H9 (cell line): ENCODE measurements at regions not wholly inside any gene's neighbourhood (a gene's known extent, or its start where the extent isn't known, plus 50 kb on each side); places are given as distances from the start of the nearest gene placed in this dataset.

ENCODE experiments used
- DNase-seq: peaks from one replicate; pipeline ENCODE4 v3.0.0-alpha.2; 2017
- H2AFZ ChIP-seq: one replicate; pipeline ENCODE4 v1.6.1; 2013; ENCODE audit warnings: mild to moderate bottlenecking, low read length, control low read depth, moderate library complexity
- H2AK5ac ChIP-seq: 2 replicates; pipeline ENCODE4 v1.6.1; 2013; ENCODE audit warnings: low read length, control low read depth, mixed read lengths; ENCODE audit not compliant: insufficient read length
- H2BK120ac ChIP-seq: one replicate; pipeline ENCODE4 v1.6.1; 2013; ENCODE audit warnings: low read depth, mild to moderate bottlenecking, low read length, control low read depth, inconsistent platforms; ENCODE audit not compliant: poor library complexity, severe bottlenecking
- H2BK12ac ChIP-seq: 2 replicates; pipeline ENCODE4 v1.6.1; 2013; ENCODE audit warnings: low read length, control low read depth, mixed read lengths, low read depth; ENCODE audit not compliant: insufficient read length
- H2BK15ac ChIP-seq: 2 replicates; pipeline ENCODE4 v1.6.1; 2013; ENCODE audit warnings: low read depth, low read length, control low read depth
- H2BK20ac ChIP-seq: one replicate; pipeline ENCODE4 v1.6.1; 2013; ENCODE audit warnings: low read depth, mild to moderate bottlenecking, low read length, control low read depth, inconsistent platforms; ENCODE audit not compliant: poor library complexity, severe bottlenecking
- H2BK5ac ChIP-seq: 2 replicates; pipeline ENCODE4 v1.6.1; 2013; ENCODE audit warnings: low read length, control low read depth, mixed read lengths; ENCODE audit not compliant: insufficient read length
- H3K14ac ChIP-seq: 2 replicates; pipeline ENCODE4 v1.6.1; 2013; ENCODE audit warnings: low read length, control low read depth; ENCODE audit not compliant: insufficient read depth
- H3K18ac ChIP-seq: 2 replicates; pipeline ENCODE4 v1.6.1; 2013; ENCODE audit warnings: low read depth, mild to moderate bottlenecking, mixed read lengths, low read length, control low read depth; ENCODE audit not compliant: insufficient read length
- H3K23ac ChIP-seq: 2 replicates; pipeline ENCODE4 v1.6.1; 2013; ENCODE audit warnings: low read length, control low read depth, mixed read lengths, low read depth; ENCODE audit not compliant: insufficient read length
- H3K23me2 ChIP-seq: 2 replicates; pipeline ENCODE4 v1.6.1; 2013; ENCODE audit warnings: low read depth, mild to moderate bottlenecking, mixed read lengths, low read length, control low read depth; ENCODE audit not compliant: insufficient read length, poor library complexity, severe bottlenecking
- H3K27ac ChIP-seq: 2 replicates; pipeline ENCODE4 v1.5.1; 2013; ENCODE audit warnings: low read length, control low read depth, mixed read lengths, low read depth; ENCODE audit not compliant: insufficient read length
- H3K27me3 ChIP-seq: 2 replicates; pipeline ENCODE4 v1.6.1; 2013; ENCODE audit warnings: low read length, control low read depth, inconsistent platforms; ENCODE audit not compliant: insufficient read depth
- H3K4ac ChIP-seq: 2 replicates; pipeline ENCODE4 v1.6.1; 2013; ENCODE audit warnings: low read depth, mild to moderate bottlenecking, control low read depth, inconsistent platforms, low read length, moderate library complexity
- H3K4me1 ChIP-seq: 2 replicates; pipeline ENCODE4 v1.6.1; 2013; ENCODE audit warnings: low read length, control low read depth, inconsistent platforms; ENCODE audit not compliant: insufficient read depth
- H3K4me2 ChIP-seq: 2 replicates; pipeline ENCODE4 v1.6.1; 2013; ENCODE audit warnings: low read length, control low read depth, mixed read lengths; ENCODE audit not compliant: insufficient read length, insufficient read depth
- H3K56ac ChIP-seq: 2 replicates; pipeline ENCODE4 v1.6.1; 2013; ENCODE audit warnings: low read depth, mild to moderate bottlenecking, mixed read lengths, low read length, control low read depth; ENCODE audit not compliant: insufficient read length
- H3K79me1 ChIP-seq: 2 replicates; pipeline ENCODE4 v1.6.1; 2013; ENCODE audit warnings: low read depth, mild to moderate bottlenecking, moderate library complexity, low read length, control low read depth, inconsistent platforms; ENCODE audit not compliant: insufficient read depth, poor library complexity, severe bottlenecking
- H3K79me2 ChIP-seq: 2 replicates; pipeline ENCODE4 v1.6.1; 2013; ENCODE audit warnings: low read length, control low read depth, inconsistent platforms; ENCODE audit not compliant: insufficient read depth
- H3K9ac ChIP-seq: 2 replicates; pipeline ENCODE4 v1.6.1; 2013; ENCODE audit warnings: low read length, control low read depth, mixed read lengths; ENCODE audit not compliant: insufficient read length; ENCODE audit errors: extremely low read depth
- H3K9me3 ChIP-seq: one replicate; pipeline ENCODE4 v1.6.1; 2013; ENCODE audit warnings: low read depth, low read length, inconsistent platforms; ENCODE audit not compliant: control insufficient read depth
- H3T11ph ChIP-seq: one replicate; pipeline ENCODE4 v1.6.1; 2013; ENCODE audit warnings: mild to moderate bottlenecking, low read length, control low read depth, inconsistent platforms
- H4K20me1 ChIP-seq: one replicate; pipeline ENCODE4 v1.6.1; 2013; ENCODE audit not compliant: control insufficient read depth, insufficient read length, insufficient read depth
- H4K5ac ChIP-seq: 2 replicates; pipeline ENCODE4 v1.6.1; 2013; ENCODE audit warnings: low read depth, mild to moderate bottlenecking, mixed read lengths, low read length, control low read depth; ENCODE audit not compliant: insufficient read length
- H4K8ac ChIP-seq: replicated peaks from 2 replicates; pipeline ENCODE4 v1.6.1; 2013; ENCODE audit warnings: low read length, control low read depth, mixed read lengths, low read depth; ENCODE audit not compliant: insufficient read length
- H4K91ac ChIP-seq: 2 replicates; pipeline ENCODE4 v1.6.1; 2013; ENCODE audit warnings: low read depth, mild to moderate bottlenecking, moderate library complexity, mixed read lengths, low read length, control low read depth; ENCODE audit not compliant: insufficient read length
- H3K27ac Mint-ChIP-seq, 3 experiments: 2 replicates in 2 of 3; 3 replicates in 1 of 3; pipeline ENCODE4 v1.8.0; 2020 to 2021; ENCODE audit warnings: mixed read lengths in 3 of 3, mild to moderate bottlenecking in 1 of 3, moderate library complexity in 1 of 3
- H3K27me3 Mint-ChIP-seq: 2 replicates; pipeline ENCODE4 v1.8.0; 2021; ENCODE audit warnings: low read depth, mild to moderate bottlenecking, moderate library complexity, mixed read lengths
- H3K36me3 Mint-ChIP-seq, 3 experiments: 2 replicates in 2 of 3; 3 replicates in 1 of 3; pipeline ENCODE4 v1.8.0; 2020 to 2021; ENCODE audit warnings: low read depth in 3 of 3, mixed read lengths in 3 of 3; ENCODE audit not compliant: insufficient read depth in 1 of 3
- H3K4me1 Mint-ChIP-seq, 2 experiments: 2 replicates each; pipeline ENCODE4 v1.8.0; 2020; ENCODE audit warnings: mixed read lengths in 2 of 2
- H3K4me3 Mint-ChIP-seq, 2 experiments: 2 replicates in 1 of 2; 3 replicates in 1 of 2; pipeline ENCODE4 v1.8.0; 2020 to 2021; ENCODE audit warnings: mild to moderate bottlenecking in 2 of 2, mixed read lengths in 2 of 2, moderate library complexity in 1 of 2
- H3K9me3 Mint-ChIP-seq, 2 experiments: 2 replicates in 1 of 2; 3 replicates in 1 of 2; pipeline ENCODE4 v1.8.0; 2020; ENCODE audit warnings: mild to moderate bottlenecking in 2 of 2, mixed read lengths in 2 of 2, moderate library complexity in 1 of 2
- WGBS: extraction: QIAGEN DNeasy Blood & Tissue Kit; methylation state at CpG from one replicate; pipeline ENCODE4 v1.1.7; 2013; ENCODE audit warnings: missing lambda C conversion rate, low lambda C conversion rate, mixed read lengths; ENCODE audit not compliant: insufficient read length; ENCODE audit errors: extremely low coverage; 5-methylcytosine and 5-hydroxymethylcytosine counted together
- TF ChIP-seq, protein P1 (sequence below): fragments of 200-600 bp; sonication (generic); conservative IDR thresholded peaks from 3 replicates; pipeline ENCODE4 v1.8.0; 2021; ENCODE audit warnings: antibody characterized with exemption, mild to moderate bottlenecking

DNA sequence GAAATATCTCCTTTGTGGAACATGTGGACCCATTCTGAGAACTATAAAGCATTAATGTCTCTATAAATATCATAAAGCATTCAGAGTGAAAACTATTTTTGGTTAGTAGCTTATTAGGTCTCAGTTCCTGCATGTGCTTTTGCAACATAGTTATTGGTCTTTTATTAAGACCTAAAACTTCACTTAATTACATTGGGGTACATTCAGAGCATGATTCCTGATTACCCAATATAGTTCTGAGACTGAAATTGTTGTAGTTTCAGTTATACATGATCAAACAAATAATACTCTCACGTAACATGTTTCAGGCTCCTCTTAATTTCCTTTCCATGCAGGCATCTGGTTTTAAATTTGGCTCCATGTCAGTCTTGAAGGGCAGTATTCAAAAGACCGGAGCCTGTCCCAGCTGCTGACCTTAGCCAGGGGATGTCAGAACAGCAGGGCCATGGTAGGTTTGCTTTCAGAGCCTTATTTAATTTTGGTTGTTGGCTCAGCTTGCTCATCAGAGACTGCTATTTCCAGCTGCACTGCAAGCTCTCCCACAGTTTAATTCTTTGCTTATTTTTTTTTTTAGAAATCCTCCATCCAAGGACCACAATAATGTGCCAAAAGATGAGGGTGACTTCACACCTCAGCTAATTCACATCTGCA is 447.8 kb upstream of the FZD8 start:
- no peak overlapping the region for H4K5ac ChIP-seq

More for the DNA sequence above, 447.8 kb upstream of the FZD8 start:
- no peak overlapping the region for H3K4me2 ChIP-seq
- H3K9ac ChIP-seq = no peak overlapping the region
- no peaks in the 10 kb centered on the region for H3K4me1 ChIP-seq
- no peak overlapping the region for H4K91ac ChIP-seq
- H2BK12ac ChIP-seq = no peak overlapping the region
- no peak overlapping the region for H2AFZ ChIP-seq
- Mint-ChIP-seq H3K27ac (no peak overlapping the region), H3K9me3 (no peaks in the 10 kb centered on the region), H3K27me3 (peaks cover 7% of the 10 kb centered on the region), H3K4me3 (no peak overlapping the region), H3K36me3 (no peaks in the 10 kb centered on the region), H3K4me1 (peaks cover 6 to 9% of the 10 kb centered on the region in 2 experiments; a peak in 2 of 4 replicates)
- H3K79me2 ChIP-seq = no peaks in the 10 kb centered on the region
- no peaks in the 10 kb centered on the region for H3K9me3 ChIP-seq
- no CpG with 5 or more reads among the region's 2 CpGs for WGBS
- H4K8ac ChIP-seq = no peak overlapping the region
- H3K14ac ChIP-seq = no peak overlapping the region
- no peak overlapping the region for H2AK5ac ChIP-seq
- TF ChIP-seq, protein P1, sequence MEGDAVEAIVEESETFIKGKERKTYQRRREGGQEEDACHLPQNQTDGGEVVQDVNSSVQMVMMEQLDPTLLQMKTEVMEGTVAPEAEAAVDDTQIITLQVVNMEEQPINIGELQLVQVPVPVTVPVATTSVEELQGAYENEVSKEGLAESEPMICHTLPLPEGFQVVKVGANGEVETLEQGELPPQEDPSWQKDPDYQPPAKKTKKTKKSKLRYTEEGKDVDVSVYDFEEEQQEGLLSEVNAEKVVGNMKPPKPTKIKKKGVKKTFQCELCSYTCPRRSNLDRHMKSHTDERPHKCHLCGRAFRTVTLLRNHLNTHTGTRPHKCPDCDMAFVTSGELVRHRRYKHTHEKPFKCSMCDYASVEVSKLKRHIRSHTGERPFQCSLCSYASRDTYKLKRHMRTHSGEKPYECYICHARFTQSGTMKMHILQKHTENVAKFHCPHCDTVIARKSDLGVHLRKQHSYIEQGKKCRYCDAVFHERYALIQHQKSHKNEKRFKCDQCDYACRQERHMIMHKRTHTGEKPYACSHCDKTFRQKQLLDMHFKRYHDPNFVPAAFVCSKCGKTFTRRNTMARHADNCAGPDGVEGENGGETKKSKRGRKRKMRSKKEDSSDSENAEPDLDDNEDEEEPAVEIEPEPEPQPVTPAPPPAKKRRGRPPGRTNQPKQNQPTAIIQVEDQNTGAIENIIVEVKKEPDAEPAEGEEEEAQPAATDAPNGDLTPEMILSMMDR = no peak
- H3K4ac ChIP-seq = no peak overlapping the region
- H3K79me1 ChIP-seq = no peaks in the 10 kb centered on the region
- no peak overlapping the region for H3K18ac ChIP-seq
- no peaks in the 10 kb centered on the region for H4K20me1 ChIP-seq
- no peak overlapping the region for H3T11ph ChIP-seq
- DNase-seq = no peak
- no peak overlapping the region for H2BK15ac ChIP-seq
- no peak overlapping the region for H3K56ac ChIP-seq
- no peaks in the 10 kb centered on the region for H3K23me2 ChIP-seq
- H2BK120ac ChIP-seq = no peak overlapping the region
- H2BK20ac ChIP-seq = no peak overlapping the region
- no peak overlapping the region for H3K27ac ChIP-seq
- no peaks in the 10 kb centered on the region; the same call in 1 of the 2 replicates for H3K27me3 ChIP-seq
- no peak overlapping the region for H3K23ac ChIP-seq
- H2BK5ac ChIP-seq = no peak overlapping the region
